ENCODE measurements at regions not wholly inside any gene's neighbourhood (a gene's known extent, or its start where the extent isn't known, plus 50 kb on each side); places are given as distances from the start of the nearest gene placed in this dataset.

GRCh38 chr5:81906086-81906485 is 65.7 kb upstream of the ATG10 start:
- H3K4me1 Mint-ChIP-seq: peaks cover 30% of the 10 kb centered on the region
- ChIA-PET CTCF (interaction anchor here (0.6 kb wide), 1 partner anchor 25 kb away, joined by 5 read pairs; no protein-coding TSS in a partner anchor), POLR2A (no interaction called here)
- peaks cover 10 to 13% of the 10 kb centered on the region in 2 donors for H3K4me1 ChIP-seq (ENCODE audit: control insufficient read depth in 2 of 2, insufficient read depth in 2 of 2, low read length in 2 of 2)
- no peak overlapping the region for H3K4me2 ChIP-seq (replicated peaks; ENCODE audit: low read depth, low read length, poor library complexity, severe bottlenecking)
- H3K27ac ChIP-seq (ENCODE audit: low read length in 2 of 2): no peak overlapping the region
- H3K27me3 Mint-ChIP-seq: no peaks in the 10 kb centered on the region
- no peaks in the 10 kb centered on the region for H3K36me3 ChIP-seq (replicated peaks in 1 of 2; ENCODE audit: control extremely low read depth in 1 of 2, control insufficient read depth in 1 of 2, extremely low read depth in 1 of 2, insufficient read depth in 2 of 2, low read length in 1 of 2)
- no peak overlapping the region for H3K4me3 ChIP-seq (ENCODE audit: control extremely low read depth in 1 of 5, extremely low read depth in 1 of 5, insufficient read depth in 1 of 5, low read depth in 2 of 5, low read length in 4 of 5)
- no peak overlapping the region for H3K4me3 Mint-ChIP-seq
- H3K27ac Mint-ChIP-seq: no peak overlapping the region
- TF ChIP-seq EZH2 (IDR thresholded peaks at IDR 0.05; ENCODE audit: borderline replicate concordance, insufficient read depth, low read depth, low read length, poor library complexity, severe bottlenecking): no peak
- no peak for TF ChIP-seq CTCF (IDR thresholded peaks at IDR 0.05)
- DNase-seq: no peak
- no peaks in the 10 kb centered on the region for H4K20me1 ChIP-seq (ENCODE audit: control insufficient read depth, insufficient read depth, low read length, poor library complexity, severe bottlenecking)
- no peak for ATAC-seq (ENCODE audit: low read depth)
- peaks cover 11% of the 10 kb centered on the region for H3K9me3 Mint-ChIP-seq (ENCODE audit: insufficient read depth)
- WGBS (ENCODE audit: insufficient coverage): 96% methylated on average over 5 of the region's 5 CpGs
- H3K9ac ChIP-seq (ENCODE audit: low read length): no peak overlapping the region
- no peaks in the 10 kb centered on the region for H3K79me2 ChIP-seq (ENCODE audit: control insufficient read depth, insufficient read depth, low read length)
- peaks cover 0 to 6% (median 5%) of the 10 kb centered on the region in 3 donors for H3K9me3 ChIP-seq (ENCODE audit: control extremely low read depth in 1 of 3, control insufficient read depth in 2 of 3, insufficient read depth in 1 of 3, low read length in 2 of 3)
- no peaks in the 10 kb centered on the region for H3K27me3 ChIP-seq (replicated peaks in 1 of 4; ENCODE audit: control extremely low read depth in 1 of 4, control insufficient read depth in 3 of 4, insufficient read depth in 4 of 4, low read length in 3 of 4)
- no peak overlapping the region for H2AFZ ChIP-seq (ENCODE audit: insufficient read depth, low read depth, low read length, poor library complexity, severe bottlenecking)
- intact Hi-C loops (cut with micrococcal nuclease): loop anchor here (5.0 kb wide), 1 partner anchor 54 kb away; no protein-coding TSS in a partner anchor

- H3K79me2 ChIP-seq (ENCODE audit: control insufficient read depth, insufficient read depth, low read length): no peaks in the 10 kb centered on the region
- no peak overlapping the region for H2AFZ ChIP-seq (ENCODE audit: insufficient read depth, low read depth, low read length, poor library complexity, severe bottlenecking)
- WGBS (ENCODE audit: insufficient coverage): no CpG with 5 or more reads among the region's 2 CpGs
- no peaks in the 10 kb centered on the region for H3K27me3 ChIP-seq (replicated peaks in 1 of 4; ENCODE audit: control extremely low read depth in 1 of 4, control insufficient read depth in 3 of 4, insufficient read depth in 4 of 4, low read length in 3 of 4)
- Mint-ChIP-seq H3K4me1 (peaks cover 21% of the 10 kb centered on the region), H3K9me3 (ENCODE audit: insufficient read depth) (peaks cover 13% of the 10 kb centered on the region), H3K4me3 (no peak overlapping the region), H3K27ac (no peak overlapping the region), H3K27me3 (no peaks in the 10 kb centered on the region)
- no peaks in the 10 kb centered on the region for H4K20me1 ChIP-seq (ENCODE audit: control insufficient read depth, insufficient read depth, low read length, poor library complexity, severe bottlenecking)
- H3K36me3 ChIP-seq (replicated peaks in 1 of 2; ENCODE audit: control extremely low read depth in 1 of 2, control insufficient read depth in 1 of 2, extremely low read depth in 1 of 2, insufficient read depth in 2 of 2, low read length in 1 of 2): no peaks in the 10 kb centered on the region
- DNase-seq: no peak
- ChIA-PET POLR2A (no interaction called here), CTCF (no interaction called here)
- H3K27ac ChIP-seq (ENCODE audit: low read length in 2 of 2): no peak overlapping the region
- intact Hi-C loops (cut with micrococcal nuclease): loop anchor here (5.0 kb wide), 1 partner anchor 53 kb away; no protein-coding TSS in a partner anchor
- H3K9me3 ChIP-seq (ENCODE audit: control extremely low read depth in 1 of 3, control insufficient read depth in 2 of 3, insufficient read depth in 1 of 3, low read length in 2 of 3): peaks cover 0 to 6% (median 5%) of the 10 kb centered on the region in 3 donors
- H3K4me3 ChIP-seq (ENCODE audit: control extremely low read depth in 1 of 5, extremely low read depth in 1 of 5, insufficient read depth in 1 of 5, low read depth in 2 of 5, low read length in 4 of 5): no peak overlapping the region
- peaks cover 9 to 13% of the 10 kb centered on the region in 2 donors for H3K4me1 ChIP-seq (ENCODE audit: control insufficient read depth in 2 of 2, insufficient read depth in 2 of 2, low read length in 2 of 2)
- H3K9ac ChIP-seq (ENCODE audit: low read length): no peak overlapping the region
- no peak for TF ChIP-seq CTCF (IDR thresholded peaks at IDR 0.05)
- TF ChIP-seq EZH2 (IDR thresholded peaks at IDR 0.05; ENCODE audit: borderline replicate concordance, insufficient read depth, low read depth, low read length, poor library complexity, severe bottlenecking): no peak
- no peak overlapping the region for H3K4me2 ChIP-seq (replicated peaks; ENCODE audit: low read depth, low read length, poor library complexity, severe bottlenecking)
- no peak for ATAC-seq (ENCODE audit: low read depth)
Measured at GRCh38 chr5:81904861-81905260, 67.0 kb upstream of the ATG10 start.

All from B cell (primary cell).